T-helper 1 cell (primary cell): ENCODE measurements at regions not wholly inside any gene's neighbourhood (a gene's known extent, or its start where the extent isn't known, plus 50 kb on each side); places are given as distances from the start of the nearest gene placed in this dataset.

Source experiments
- DNase-seq, 5 donors: peaks; one replicate each; pipeline ENCODE4 v3.0.0-alpha.2; 2012 to 2020

DNA sequence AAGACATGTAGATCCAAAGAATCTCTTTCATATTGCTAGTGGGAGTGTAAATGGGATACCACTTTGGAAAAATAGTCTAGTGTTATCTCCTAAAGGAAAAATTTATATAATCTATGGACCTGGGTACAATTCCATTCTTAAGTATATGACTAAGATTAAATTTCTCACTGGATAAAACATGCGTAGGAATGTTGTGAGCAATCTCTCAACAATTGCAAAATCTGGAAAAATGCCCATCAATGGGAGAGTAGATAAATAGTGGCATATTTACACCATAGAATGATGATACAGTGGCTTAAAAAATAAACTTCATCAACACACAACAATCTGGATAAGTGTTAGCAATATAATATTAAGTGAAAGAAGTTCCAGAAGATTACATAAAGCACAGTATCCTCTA is 469.5 kb downstream of the MAN2A1 start:
- DNase-seq = no peak

DNA sequence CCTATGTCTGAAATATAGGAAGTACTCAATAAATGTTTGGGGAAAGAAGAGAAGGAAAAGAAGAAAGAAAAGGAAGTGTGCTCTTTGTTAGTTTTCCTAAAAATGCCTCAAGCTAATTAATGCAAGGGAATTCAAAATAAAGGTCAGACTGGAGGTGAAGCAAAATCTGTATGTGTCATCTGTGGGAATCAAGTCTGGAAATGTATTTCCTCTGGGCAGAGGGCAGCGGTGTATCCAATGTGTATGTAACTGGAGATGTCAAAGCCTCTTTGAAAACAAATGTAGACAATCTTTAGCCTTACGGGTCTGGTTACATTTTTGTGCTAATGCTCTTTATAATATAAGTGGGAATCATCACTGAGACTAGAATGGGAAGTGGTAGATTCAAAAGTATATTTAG is 471.4 kb downstream of the MAN2A1 start:
- DNase-seq = no peak

DNA sequence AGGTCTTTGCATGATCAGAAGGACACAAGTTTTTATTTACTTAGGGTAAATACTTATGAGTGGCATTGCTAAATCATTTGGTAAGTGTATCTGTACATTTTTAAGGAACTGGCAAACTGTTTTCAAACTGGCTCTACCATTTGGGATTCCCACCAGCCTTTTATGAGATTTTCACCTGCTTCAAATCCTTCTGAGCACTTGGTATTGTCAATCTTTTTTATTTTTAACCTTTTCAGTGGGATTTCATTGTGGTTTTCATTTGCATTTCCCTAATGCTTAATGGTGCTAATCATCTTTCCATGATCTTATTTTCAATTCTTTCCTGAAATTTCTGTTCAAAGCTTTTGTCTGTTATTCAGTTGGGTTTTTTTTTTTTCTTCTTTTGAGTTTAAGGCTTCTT is 475.6 kb downstream of the MAN2A1 start:
- no peak for DNase-seq

DNA sequence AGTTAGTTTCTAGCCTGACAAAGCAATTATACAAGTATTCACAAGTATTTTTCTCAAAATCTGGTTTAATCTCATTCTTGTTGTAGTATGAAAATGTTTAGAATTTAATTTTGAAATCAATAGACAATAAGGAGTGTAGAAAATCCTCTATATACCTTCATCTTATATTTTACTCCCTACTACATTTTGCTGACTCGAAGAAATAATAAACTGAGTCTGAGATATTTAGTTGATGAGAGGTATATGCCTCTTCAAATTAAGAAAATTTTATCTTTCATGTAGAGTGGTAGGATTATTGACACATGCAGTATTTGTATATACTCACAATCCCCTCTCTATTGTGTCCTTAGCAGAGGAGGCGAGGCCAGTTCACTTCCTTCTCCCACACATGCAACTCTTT is 477.7 kb downstream of the MAN2A1 start:
- no peak for DNase-seq

DNA sequence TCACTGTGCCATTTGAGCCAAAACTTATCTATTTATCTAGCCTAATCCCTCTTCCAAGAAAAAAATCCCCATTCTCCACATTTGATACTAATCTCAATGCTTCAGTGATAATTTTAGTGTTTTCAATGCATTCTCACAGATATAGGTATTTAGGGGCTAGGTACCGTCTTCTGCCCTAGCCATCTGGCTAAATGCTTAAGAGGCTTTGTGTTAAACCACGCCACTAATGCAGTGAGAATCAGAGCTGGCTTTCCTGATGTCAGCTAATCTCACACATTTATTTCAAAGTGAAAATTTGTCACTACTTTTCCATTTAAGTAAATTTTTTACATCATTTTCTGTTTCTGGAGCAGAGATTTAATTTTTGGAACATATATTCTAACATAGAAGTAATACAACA is 479.7 kb downstream of the MAN2A1 start:
- no peak for DNase-seq

DNA sequence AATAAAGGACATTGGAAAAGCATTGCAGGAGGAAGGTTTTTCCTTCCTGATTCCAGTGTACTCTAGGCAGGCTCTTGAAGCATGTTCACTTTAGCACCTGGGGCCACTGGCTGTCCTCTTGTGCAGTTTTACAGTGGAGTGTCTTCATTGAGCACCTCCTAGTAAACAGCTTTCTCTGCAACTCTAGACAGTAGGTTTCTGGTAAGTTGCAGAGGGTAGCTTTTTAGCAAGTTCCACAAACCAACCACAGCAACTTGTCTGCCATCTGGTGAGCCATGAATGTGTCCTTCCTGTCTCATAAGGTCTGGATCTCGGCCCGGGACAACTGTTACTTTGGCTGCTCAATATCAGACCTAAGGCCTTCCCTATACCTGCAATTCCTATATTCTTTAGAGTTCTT is 488.0 kb downstream of the MAN2A1 start:
- DNase-seq = no peak

DNA sequence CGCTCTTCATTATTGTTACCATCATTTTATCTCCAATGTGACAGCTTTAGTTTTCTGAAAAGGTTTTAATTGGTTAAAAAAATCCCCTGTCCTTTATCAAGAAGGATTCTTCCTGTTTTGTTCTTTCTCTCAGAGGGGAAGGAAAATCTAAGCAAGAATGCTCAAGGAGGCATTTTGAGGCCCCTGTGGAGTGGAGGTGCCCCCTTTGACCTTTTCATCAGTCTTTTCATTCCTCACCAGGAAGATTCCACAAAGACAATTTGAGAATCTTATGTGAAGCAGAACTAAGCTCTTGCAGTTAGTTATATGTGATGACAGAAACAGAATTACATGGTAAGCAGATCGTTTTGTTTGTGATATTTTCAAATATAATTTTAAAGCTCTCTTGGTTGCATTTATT is 489.6 kb downstream of the MAN2A1 start:
- DNase-seq = no peak

DNA sequence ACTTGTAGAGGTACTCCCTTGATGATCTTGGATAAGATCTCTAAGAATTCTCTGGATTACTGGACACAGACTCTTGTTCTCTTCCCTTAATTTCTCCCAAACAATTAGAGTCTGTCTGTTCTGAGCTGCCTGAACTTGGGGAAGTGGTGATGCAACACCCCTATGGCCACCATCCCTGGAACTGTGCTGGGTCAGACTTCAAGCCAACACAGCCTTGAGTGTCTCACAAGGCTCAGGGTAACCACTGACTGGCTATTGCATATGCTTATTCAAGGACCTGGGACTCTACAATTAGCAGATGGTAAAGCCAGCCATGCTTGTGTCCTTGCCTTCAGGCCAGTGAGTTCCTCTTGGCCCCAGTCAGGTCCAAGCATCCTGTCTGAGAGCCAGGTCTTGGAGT is 504.5 kb downstream of the MAN2A1 start:
- no peak for DNase-seq

DNA sequence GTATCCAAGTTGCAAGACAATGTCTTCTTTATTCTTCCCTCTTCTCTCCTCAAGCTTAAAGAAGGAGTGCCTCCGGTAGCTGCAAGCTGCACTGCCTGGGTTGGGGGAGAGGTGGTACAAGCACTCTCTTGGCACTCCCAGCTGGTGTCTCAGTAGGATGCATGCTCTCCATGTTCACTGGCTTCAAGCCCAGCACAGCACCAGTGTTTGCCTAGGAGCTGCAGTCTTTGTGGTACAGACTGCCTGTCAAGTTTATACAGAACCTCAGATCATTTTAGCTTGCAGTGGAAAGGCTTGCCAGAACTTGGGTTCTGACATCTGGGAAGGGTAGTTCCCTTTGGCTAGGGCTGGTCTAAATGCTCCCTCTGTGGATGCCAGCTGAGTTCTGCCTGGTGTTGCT is 505.6 kb downstream of the MAN2A1 start:
- DNase-seq = no peak

DNA sequence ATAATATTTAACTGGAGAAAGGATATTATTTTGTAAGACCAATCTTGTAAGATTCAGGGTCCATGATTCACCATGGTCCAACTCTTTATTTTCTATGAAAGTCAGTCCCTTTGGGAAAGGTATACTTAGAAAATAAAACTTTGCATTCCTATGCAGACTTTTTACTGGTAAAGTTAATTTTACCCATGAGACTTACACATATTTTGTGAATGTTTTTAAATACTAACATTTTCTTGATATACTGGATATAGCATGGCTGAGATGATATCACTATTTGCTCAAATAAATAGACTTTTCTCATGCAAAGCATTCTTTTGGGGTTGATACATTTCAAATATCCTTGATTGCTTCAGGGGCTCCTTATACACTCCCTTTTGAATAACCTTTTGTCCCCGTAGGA is 512.1 kb downstream of the MAN2A1 start:
- DNase-seq = no peak

DNA sequence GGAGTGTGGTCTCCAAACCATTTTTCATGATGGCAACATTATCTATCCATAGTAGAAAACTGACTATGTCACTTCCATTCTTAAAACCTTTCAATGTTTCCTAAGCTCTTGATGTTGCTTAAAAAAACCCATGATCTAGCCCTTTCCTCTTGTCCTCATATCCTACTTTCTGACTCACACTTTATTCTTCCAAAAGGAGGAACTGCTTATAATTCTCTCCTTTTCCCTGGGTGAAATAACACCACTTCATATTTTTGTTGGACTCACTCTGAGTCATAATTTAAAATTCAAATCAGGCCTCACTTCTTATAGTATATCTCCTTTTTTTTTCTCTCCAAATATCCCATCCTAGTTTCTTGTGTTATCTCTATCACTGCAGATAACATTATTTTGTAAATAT is 513.9 kb downstream of the MAN2A1 start:
- DNase-seq = no peak

DNA sequence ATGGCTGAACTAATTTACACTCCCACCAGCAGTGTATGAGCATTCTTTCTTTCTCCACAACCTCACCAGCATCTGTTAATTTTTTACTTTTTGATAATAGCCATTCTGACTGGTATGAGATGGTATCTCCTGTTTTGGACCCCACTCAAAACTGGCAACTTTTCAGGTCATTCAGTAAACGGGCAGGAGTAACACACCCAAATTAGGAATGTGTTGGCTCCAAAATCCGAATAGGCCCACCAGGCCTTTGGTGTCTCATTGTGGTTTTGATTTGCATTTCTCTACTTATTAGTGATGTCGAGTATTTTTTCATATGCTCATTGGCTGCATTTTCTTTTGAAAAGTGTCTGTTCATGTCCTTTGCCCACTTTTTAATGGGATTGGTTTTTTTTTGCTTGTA is 517.1 kb downstream of the TMEM232 start:
- DNase-seq = no peak

DNA sequence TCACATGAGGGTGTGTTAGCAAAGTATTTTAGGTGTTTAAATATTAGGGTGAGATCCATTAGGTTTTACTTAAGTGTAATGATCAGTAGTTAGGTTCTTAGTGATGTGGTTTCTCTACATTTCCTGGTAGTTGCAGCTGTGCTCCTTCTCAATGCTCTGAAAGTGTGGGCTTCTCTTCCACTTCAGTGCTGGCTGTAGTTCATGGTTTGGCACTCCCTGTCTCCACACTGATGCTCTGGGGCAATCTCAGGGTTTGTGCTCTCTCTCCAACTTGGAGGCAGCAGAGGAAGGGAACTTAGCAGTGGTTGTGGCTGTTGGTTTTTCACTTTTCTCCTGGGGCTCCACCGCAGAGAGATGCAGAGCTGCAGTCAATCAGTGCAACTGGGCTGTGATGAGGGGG is 507.5 kb downstream of the TMEM232 start:
- no peak for DNase-seq

DNA sequence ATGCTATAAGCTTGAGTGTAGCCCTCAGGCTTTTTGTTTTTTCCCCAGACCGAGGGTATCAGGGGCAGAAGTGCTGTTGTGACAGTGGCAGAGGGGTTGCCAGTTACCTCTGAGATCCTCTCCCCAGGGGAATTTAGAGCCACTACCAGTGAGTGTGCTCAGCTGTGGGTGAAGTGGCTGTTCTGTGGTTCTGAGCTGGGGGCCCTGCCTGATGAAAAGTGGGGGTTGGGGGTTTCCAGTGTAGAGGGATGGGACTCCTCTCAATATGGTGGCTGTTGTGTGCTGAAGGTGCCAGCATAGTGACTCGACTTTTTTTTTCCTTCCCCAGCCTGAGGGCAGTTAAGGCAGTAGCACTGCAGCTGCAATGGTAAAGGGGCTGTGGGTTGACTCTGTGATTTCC is 506.7 kb downstream of the TMEM232 start:
- DNase-seq = no peak

DNA sequence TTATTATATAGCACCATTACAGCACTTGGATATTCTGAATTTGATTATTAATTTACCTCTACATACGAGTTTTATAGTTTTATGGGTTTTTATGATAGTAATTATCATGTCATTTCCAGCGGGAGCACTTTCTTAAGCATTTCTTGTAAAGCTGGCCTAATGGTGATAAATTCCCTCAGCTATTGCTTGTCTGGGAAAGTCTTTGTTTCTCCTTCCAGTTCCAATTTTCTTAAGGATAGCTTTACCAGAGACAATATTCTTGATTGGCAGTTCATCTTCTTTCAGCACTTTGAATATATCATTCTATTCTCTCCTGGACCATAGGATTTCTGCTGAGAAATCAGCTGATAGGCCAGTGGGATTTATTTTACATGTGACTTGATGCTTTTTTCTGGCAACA is 505.4 kb downstream of the TMEM232 start:
- DNase-seq = no peak

DNA sequence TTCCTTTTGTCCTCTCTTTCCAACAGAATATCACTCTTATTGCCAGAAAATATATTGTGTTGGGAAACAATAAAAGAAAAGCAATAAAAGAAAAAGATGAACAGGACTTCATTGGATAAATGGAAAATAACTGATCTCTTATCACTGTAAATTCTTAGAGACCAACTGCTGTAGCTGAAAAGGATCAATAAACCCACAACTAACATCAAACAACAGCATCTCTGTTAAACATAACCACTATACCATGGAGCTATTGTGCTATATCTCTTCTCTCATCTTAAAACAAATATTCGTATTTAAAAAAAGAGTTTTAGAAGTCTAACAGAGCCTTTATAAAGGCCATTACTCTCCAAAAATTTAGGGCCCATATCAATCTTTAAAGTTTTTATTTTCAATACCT is 502.4 kb downstream of the TMEM232 start:
- no peak for DNase-seq

DNA sequence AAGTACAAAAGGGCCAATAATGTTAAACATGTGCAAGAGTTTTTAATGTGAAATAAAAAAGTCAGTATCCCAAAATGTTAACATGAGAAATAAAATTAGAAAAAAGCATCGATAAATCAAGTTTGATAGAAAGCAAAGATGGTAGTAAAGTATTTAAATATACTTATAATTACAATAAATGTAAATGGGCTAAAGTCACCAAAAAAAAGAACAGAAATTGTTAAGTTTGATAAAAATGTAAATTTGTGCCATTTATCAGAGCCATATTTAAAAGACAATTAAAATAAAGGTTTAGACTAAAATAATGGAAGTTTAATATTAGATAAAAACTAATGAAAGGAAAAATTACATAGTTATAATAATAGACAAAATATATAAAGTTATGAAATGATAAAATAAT is 500.5 kb downstream of the TMEM232 start:
- DNase-seq = no peak

DNA sequence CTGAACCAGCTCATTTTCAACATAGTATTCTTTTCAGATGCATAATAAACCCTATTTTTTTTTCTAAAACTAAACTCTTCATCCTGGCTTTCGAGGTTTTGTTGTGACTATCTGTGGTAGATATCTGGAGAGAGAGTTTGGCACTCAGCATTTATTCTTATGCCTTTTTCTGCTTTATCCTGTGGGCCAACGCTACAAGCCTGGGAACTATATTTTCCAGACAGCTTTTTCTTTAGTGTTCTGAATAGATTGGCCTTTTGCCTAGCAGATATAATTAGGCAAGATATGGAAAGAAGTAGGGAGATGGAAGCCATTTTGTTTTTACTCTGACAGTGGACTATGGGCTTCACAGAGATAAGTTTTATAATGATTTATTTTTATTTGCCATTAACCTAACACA is 486.7 kb downstream of the TMEM232 start:
- no peak for DNase-seq

DNA sequence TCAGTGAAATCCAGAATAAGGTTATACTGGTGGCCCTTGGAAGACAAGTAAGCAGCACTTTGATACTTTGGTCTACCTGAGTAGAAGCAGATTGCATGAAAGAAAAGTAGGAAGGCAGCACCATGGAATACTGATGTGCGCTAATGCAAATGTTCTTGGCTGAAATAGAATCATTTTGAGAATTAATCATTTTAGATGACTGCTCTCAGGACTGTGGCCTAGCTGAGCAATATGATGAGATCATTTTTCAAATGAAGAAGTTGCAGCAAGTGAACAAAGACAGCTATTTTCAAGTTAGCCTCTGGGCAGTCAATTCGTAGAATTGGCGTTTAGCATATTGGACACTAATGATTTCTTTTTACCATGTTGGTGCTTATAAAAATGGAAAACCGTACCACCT is 483.5 kb downstream of the TMEM232 start:
- DNase-seq = no peak

DNA sequence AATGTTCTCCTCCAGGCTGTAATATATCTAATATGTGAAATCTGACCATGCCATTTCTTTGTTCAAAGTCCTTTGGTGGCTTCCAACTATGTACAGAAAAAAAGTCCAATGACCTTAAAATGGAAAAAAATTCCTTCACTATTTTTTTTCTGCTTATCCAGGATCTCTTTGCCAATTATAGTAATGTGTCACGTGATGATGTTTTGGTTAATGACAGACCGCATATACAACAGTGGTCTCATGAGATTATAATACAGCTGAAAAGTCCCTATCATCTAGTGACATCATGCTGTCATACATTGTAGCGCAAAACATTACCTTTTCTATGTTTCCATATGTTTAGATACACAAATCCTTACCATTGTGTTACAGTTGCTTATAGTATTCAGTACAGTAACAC is 477.6 kb downstream of the TMEM232 start:
- DNase-seq = no peak

DNA sequence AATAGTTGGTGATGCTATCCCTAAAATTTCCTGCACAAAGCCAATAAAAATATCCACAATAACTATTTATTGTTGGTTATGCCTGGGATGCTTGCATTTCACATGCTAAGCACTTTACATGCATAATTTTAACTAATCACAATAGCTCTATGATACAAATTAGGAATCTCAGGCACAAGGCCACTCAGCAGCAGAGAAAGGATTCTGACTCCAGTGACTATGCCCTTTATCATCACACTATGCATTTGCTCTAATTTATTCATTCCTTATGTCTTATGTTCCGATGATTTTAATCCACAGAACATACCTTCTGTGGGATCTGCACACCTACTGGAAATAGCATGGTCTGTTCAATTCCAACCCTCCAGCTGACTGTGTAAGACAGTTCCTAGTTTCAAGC is 476.1 kb downstream of the TMEM232 start:
- DNase-seq = no peak

DNA sequence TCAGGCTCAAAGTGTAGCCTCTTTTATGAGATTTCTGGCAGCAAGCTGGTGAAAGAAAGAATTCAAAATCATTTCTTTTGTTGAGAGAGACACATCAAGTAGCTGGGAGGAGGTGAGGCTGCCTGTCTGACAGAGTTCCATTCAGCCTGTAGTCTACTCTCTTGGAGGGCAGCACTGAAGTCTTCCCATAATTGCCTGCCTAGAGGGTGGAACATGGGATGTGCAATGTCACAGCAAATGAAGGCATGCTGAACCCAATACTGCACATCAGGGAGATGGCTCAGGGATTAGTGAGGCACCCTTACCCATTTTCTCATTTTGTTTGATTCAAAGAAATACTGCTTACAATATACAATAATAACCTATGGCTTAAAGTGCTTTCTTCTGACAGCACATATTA is 475.7 kb downstream of the TMEM232 start:
- DNase-seq = no peak

DNA sequence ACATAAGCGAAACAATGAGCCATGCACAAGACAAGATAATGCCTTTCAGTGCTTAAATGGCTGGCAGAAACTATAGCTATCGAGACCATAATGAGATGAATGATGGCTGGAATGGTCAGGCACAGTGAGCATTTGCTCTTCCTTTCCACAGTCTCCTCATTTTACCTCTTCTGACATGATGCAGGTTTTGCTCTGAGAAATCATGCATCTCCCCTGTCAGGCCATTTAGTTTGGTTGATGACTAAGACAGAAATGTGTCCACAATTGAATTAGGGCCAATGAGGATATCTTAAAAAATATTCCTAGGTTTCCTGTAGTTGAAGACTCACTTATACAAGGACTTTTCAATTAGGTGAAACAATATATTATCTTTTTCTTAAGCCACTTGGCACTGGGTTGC is 475.1 kb downstream of the TMEM232 start:
- no peak for DNase-seq

DNA sequence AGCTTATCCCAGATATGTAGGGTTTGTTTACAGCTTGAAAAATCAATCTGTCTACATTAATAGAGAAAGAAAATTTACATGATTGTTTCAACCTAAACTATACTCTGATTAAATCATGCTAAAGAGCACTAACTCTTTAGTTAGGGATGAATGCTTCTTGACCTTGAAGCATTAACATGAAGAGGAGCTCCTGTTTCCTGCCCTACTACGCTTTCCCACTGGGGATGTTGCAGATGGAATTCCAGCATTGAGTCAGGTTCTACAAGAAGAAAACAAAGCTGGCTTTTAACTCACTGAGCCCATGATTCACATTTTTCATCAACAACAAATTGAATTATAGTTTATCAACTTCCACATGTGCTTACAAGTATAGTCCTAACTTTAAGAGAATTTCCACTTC is 471.3 kb downstream of the TMEM232 start:
- no peak for DNase-seq

DNA sequence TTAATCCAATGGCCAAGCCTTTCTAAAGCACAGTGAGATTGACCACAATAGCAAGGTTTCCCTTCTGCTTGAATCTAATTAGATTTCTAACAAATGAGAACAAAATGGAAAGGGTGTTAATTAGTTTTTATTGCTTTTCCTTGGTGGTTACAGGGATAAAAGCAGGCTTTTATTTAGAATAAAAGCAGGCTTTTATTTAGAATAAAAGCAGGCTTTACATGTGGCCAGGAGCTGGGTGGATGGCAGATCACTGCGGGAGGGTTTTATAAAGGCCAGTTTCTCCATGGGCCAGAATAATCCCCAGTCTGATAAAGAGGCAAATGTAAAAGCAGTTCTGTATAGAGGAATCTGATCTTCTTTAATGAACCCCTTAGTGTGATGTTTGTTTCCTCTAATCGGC is 470.2 kb downstream of the TMEM232 start:
- no peak for DNase-seq

DNA sequence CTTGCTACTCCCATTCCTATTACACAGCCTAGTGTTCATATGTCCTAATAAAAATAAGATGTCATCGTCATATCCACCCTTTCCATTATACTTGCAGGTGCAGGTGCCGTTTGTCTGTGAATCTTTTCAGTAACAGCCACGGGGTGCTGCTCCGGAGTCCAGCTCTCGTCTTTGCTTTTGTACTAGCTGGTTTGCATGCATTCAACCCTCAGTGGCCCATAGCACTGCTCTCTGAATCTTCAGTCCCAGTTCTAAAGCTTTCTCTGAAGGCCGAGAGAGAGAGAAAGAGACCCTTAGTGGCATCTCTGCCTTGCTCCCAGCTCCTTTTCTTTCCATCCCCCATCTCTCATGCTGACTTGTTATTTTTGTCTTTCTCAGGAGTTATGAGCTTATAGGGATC is 468.5 kb downstream of the TMEM232 start:
- no peak for DNase-seq
